Fibroblast of villous mesenchyme (primary cell): ENCODE measurements at regions not wholly inside any gene's neighbourhood (a gene's known extent, or its start where the extent isn't known, plus 50 kb on each side); places are given as distances from the start of the nearest gene placed in this dataset.
A peak's percentile ranks its signal among the peaks of the same experiment; 100 is the strongest.

Experiments used
- DNase-seq: peaks from one replicate; pipeline ENCODE4 v3.0.0-alpha.2; 2010; ENCODE audit warnings: low read depth
- H3K4me3 ChIP-seq: 2 replicates; pipeline ENCODE4 v1.5.1; 2011; ENCODE audit warnings: low read depth, mild to moderate bottlenecking, low read length
- TF ChIP-seq, protein P1 (sequence below): IDR thresholded peaks from 2 replicates; pipeline ENCODE4 v1.5.1; 2012; ENCODE audit warnings: low read depth, mild to moderate bottlenecking, low read length; ENCODE audit not compliant: insufficient read depth

DNA sequence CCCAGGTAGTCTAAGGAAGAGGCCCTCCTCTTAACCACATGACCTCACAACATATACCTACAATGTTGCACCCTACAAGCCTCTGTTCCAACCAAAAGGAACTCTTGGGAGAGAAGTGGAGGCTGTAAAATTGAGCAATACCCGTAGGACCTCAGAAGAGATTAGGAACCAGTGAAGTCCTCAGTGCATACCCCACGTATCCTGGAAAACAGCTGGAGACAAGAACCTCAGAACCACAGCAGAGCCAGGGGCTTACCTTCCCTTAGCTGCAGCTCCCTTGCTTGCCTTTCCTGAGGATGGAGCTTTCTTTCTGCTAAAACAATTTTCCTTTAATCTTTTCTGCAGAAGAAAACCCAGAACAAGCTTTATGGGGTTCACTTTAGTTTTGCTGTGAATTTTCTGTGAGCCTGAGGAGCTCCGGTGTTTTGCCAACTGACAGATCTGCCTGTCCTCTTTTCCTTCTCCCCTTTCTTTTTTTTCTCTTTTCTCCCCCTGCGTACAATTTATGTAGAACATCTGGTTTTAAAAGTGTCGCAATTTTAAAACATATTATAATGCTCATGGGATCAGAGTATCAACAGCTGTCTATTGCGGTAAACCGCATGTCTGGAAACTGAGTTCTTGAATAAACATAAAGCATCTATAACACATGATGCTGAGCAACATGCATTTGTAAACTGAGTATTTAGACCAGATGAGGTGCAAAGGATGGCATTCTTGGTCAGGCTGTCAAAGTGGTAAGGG is 226.4 kb upstream of the MAF start:
- no peak overlapping the region for H3K4me3 ChIP-seq
- DNase-seq: peak; percentile 91
- TF ChIP-seq, protein P1, sequence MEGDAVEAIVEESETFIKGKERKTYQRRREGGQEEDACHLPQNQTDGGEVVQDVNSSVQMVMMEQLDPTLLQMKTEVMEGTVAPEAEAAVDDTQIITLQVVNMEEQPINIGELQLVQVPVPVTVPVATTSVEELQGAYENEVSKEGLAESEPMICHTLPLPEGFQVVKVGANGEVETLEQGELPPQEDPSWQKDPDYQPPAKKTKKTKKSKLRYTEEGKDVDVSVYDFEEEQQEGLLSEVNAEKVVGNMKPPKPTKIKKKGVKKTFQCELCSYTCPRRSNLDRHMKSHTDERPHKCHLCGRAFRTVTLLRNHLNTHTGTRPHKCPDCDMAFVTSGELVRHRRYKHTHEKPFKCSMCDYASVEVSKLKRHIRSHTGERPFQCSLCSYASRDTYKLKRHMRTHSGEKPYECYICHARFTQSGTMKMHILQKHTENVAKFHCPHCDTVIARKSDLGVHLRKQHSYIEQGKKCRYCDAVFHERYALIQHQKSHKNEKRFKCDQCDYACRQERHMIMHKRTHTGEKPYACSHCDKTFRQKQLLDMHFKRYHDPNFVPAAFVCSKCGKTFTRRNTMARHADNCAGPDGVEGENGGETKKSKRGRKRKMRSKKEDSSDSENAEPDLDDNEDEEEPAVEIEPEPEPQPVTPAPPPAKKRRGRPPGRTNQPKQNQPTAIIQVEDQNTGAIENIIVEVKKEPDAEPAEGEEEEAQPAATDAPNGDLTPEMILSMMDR: no peak

DNA sequence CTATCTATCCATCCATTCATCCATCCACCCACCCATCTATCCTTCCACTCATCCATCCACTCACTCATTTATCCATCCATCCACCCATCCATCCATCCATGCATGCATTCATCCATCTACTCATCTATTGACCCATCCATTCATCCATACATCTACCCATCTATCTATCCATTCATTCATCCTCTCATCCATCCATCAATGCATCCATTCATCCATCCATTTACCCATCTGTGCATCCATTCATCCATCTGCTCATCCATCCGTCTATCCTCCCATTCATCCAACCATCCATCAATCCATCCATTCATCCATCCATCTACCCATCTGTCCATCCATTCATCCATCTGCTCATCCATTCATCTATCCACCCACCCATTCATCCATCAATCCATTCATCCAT is 224.5 kb upstream of the MAF start:
- TF ChIP-seq, protein P1: no peak
- no peak for DNase-seq

DNA sequence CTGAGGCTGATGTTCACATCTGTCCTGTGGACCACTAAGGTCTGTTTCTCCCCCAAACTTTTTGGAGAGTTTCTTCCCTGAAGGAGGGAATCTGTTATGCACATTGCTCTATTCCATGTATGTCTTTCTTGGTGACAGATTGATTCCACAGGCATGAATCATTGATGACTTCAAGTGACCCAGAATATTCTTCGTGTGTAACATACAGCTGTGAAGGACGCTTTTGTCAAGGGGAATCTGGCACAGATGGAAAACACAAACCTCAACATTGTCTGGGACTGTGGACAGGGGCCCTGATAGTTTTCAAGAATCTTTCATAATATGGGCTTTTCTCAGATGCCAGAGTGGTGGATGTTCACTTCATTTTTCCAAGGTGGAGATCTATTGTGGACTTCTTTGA is 223.1 kb upstream of the MAF start:
- DNase-seq: no peak
- no peak overlapping the region for H3K4me3 ChIP-seq
- TF ChIP-seq, protein P1: no peak

More for the DNA sequence above, 224.5 kb upstream of the MAF start:
- no peak overlapping the region for H3K4me3 ChIP-seq

DNA sequence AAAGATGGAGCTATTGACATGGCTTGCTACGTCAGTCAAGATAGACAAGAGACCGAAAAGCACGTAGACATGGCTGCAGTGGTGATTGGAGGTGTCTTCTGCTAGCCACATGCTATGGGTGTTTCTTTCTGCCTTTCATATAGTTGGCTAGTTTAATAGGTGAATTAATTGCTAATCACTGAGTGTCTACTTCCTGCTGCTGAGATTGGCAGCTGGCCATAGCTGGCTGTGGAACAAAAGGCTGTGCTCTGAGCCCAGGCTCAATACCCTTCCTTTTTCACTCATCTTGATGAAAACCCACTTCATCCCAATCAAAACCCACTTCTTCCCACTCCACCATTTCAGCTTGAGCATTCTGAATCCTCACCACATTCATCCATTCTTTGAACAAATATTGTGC is 221.4 kb upstream of the MAF start:
- no peak for DNase-seq
- no peak overlapping the region for H3K4me3 ChIP-seq
- TF ChIP-seq, protein P1: no peak

DNA sequence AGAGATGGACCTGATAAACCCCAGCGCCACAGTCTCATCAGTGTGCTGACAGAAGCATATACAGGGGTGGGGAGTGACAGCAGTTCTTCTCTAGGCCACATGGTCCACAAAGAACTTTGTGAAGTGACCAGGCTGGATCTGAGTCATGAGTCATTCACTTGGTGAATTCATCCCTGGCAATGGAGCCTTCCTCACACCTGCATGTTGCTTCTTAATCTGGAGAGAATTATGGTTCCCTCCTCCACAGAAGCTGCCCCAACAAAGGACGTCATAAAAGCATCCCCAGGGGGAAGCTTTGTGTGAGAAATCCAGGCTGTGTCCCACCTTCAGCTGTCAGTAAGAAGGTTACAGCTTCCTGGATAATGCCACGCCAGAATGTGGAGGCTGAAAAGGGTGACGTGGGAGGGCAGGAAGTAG is 215.6 kb upstream of the MAF start:
- no peak for DNase-seq
- TF ChIP-seq, protein P1: no peak
- H3K4me3 ChIP-seq: no peak overlapping the region

DNA sequence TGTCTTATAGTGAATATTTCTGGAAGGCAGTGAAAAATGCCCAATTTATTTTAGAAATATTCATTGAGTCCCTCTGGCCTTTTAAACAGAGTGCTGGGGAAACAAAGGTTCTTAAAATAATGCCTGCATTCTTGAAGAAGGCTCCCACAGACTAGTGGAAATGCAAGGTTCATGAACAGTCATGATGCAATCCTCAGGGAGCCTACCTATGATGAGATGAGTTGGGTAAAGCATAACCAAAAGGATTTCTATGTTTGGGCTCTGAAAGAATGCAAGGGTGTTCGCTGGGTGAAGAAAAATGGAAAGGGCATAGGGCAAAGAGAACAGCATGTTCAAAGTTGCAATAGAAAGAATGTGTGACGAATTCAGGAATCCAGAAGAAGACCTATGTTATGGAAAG is 214.5 kb upstream of the MAF start:
- H3K4me3 ChIP-seq: no peak overlapping the region
- TF ChIP-seq, protein P1: no peak

DNA sequence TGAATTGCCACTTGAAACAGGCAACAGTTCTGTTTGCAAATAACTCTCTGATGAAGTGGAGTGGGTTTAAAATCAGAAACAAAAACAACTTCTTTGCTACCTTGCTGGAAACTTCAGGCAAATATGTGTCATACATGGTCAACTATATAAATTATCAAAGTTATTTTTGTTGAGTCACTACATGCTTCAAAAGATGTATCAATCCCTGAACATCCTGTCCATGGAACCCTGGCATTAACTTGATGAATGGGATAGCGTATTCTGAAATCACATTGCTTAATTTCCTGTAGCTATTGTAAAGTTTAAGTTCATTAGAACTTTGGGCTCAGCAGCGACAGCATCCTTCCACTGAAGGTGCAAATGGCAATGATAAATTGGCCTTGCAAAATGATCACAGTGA is 213.6 kb upstream of the MAF start:
- DNase-seq: no peak
- TF ChIP-seq, protein P1: no peak
- H3K4me3 ChIP-seq: no peak overlapping the region

More for the DNA sequence above, 214.5 kb upstream of the MAF start:
- DNase-seq: no peak
